ENCODE measurements at regions not wholly inside any gene's neighbourhood (a gene's known extent, or its start where the extent isn't known, plus 50 kb on each side); places are given as distances from the start of the nearest gene placed in this dataset.

DNA sequence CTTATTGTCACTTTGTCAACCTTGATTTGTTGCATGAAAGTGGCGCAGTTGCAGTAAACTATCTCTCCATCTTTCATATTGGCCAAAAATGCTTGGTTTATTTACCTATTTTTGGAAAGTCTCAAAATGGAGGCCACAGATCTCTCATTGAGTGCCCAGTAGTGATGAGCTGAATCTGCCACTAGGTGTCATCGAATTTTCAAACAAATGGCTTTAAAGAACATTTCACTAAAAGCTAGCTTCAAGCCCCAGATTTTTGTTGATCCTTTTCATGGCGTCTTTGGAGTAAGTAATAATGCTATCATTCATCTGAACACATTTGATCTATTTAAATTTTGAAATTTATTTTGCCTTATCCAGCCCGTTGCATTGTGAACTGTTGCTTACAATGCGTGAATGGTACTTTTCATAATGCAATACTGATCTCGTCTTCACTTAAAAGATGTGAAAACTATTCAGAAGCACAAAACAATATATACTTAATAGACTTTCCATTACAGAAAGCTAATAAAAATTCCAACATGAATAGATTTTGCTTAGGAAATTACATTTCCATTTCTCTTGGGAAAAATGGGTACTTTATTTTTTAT is 236.2 kb downstream of the DNAJB9 start:
- intact Hi-C loops (cut with DNase I) = no loop called here
- DNase-seq (ENCODE audit: missing footprints) (no peak), ATAC-seq (no peak)

GRCh38 chr7:108808549-108809266 is 239.0 kb downstream of the DNAJB9 start:
- DNase-seq (ENCODE audit: missing footprints) (no peak), ATAC-seq (no peak)
- intact Hi-C loops (cut with DNase I) = no loop called here

- intact Hi-C loops (cut with DNase I) = no loop called here
- DNase-seq (ENCODE audit: missing footprints) (no peak), ATAC-seq (no peak)
Observed at GRCh38 chr7:108809356-108809755, 239.7 kb downstream of the DNAJB9 start.

DNA sequence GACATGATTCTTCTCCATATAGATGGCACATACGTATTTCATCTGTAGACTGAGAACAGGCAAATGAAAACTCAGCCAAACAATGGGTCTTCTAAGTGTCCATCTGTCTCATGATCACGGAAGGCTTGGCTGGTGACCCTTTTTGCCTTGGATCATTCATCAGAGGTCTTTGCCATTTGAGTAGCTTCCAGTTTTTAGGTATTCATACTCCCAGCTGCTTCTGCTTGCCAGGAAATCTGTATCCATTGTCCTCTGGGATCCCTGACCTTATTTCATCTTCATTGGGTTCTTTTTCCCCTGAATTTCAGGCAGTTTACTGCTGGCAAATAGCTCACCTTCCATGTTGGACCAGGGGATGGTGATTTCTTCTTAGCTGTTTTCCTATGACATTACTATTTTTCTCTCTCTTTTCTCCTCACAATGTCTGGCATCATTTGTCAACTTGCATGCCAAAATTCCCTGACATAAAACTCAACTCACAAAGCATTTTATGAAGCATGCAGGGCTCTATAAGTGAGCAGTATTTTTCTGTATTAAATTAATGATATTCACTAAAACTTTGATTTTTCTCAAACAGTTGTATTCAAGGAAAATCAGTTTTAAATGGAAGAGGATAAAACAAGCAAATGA is 241.2 kb downstream of the DNAJB9 start:
- intact Hi-C loops (cut with DNase I) = no loop called here
- DNase-seq (ENCODE audit: missing footprints) = no peak
- no peak for ATAC-seq

DNA sequence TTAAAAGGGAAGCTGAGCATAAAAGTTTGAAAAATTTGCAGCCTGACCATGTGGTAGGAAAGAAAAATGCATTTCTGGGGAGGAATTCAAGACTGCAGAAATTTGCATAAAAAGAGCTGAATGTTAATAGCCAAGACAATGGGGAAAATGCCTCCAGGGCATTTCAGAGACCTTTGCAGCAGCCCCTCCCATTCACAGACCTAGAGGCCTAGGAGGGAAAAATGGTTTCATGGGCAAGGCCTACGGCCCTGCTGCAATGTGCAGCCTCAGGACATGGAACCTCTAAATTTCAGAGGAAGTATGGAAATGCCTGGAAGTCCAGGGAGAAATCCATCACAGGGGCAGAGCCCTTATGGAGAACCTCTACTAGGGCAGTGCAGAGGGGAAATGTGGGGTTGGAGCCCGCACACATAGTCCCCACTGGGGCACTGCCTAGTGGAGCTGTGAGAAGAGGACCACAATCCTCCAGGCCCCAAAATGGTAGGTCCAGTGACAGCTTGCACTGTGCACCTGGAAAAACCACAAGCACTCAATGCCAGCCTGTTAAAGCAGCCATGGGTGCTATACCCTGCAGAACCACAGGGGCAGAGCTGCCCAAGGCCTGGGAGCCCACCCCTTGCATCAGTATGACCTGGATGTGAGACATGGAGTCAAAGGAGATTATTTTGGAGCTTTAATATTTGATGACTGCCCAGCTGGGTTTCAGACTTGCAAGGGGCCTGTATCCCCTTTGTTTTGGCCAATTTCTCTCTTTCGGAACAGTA is 243.8 kb downstream of the DNAJB9 start:
- ATAC-seq = no peak
- intact Hi-C loops (cut with DNase I) = no loop called here
- no peak for DNase-seq (ENCODE audit: missing footprints)

GRCh38 chr7:108815815-108816214 is 246.1 kb downstream of the DNAJB9 start:
- DNase-seq (ENCODE audit: missing footprints) (no peak), ATAC-seq (no peak)
- intact Hi-C loops (cut with DNase I) = no loop called here

DNA sequence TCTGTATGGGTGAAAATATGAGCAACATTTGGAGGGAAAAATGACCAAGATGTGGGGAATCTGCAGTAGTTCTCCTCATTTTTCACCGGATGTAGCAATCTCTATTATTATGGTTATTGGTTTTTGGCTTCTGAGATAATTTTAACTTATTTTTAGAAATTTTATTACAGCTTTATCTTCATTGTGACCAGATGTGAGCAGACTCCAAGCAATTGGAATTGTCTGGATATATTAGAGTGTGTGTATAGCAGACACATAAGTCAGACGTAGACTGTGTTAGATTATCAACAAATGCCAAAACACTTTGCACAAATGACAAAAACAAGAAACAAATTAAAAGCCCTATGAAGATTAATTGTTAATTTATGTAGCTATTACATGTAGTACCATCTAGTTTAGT is 249.1 kb downstream of the DNAJB9 start:
- intact Hi-C loops (cut with DNase I) = no loop called here
- ATAC-seq (no peak), DNase-seq (ENCODE audit: missing footprints) (no peak)

GRCh38 chr7:108824840-108825580 is 255.3 kb downstream of the DNAJB9 start:
- intact Hi-C loops (cut with DNase I) = no loop called here
- ATAC-seq = peak; percentile 62
- peak; percentile 51 for DNase-seq (ENCODE audit: missing footprints)

DNA sequence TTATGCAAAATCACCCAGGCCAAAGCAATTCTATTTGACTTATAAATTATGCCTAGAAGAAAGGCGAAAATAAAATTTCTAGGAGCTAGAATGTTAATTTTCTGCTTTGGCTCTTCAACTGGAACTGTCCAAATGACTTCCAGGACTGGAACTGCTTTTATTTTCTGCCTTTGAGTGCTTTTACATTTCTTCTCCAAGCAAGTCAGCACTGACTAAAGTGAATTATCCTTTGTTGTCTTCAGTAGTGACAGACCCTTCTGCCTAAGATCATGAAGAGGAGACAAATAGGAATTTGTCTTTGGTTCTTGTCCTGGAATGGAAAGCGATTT is 255.9 kb downstream of the DNAJB9 start:
- intact Hi-C loops (cut with DNase I) = no loop called here
- DNase-seq (ENCODE audit: missing footprints) (no peak), ATAC-seq (no peak)

DNA sequence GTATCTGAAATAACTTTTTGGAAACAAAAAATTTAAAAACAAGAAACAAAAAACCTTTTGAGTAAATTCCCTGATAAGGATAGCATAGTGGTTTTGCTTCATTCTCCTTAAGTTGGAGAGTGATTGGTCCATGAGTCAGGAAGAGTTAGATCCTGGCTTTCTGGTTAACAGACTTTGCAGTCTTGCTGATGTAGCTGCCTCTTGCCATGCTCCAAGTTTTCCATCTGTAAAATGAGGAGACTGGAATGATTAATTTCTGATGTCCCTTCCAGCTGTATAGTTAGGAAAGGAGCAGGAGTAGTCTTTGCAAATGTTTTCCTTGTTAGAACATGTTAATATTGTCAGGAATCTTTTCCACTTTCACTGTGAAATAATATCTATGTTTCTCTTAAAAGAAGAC is 266.6 kb downstream of the DNAJB9 start:
- DNase-seq (ENCODE audit: missing footprints) = no peak
- intact Hi-C loops (cut with DNase I) = no loop called here
- ATAC-seq = no peak

DNA sequence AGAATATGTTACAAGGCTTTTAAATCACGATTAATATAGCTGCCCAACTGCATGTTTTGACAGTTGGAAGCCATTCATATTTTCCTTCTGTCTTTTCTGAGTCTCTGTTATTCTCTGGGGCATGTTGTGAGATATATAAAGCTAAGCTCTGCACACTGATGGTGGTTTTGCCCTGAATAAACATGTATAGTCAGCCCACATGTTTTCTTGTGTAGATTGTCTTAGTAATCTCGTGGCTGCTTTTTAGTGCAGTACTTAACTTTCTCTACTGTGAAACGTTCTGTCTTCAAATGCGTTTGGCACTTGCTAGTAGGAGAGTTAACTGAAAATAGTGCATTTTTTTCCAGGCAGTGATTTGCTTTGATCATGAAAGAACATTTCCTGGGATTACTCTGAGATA is 268.5 kb downstream of the DNAJB9 start:
- ATAC-seq = no peak
- DNase-seq (ENCODE audit: missing footprints) = no peak
- intact Hi-C loops (cut with DNase I) = no loop called here

DNA sequence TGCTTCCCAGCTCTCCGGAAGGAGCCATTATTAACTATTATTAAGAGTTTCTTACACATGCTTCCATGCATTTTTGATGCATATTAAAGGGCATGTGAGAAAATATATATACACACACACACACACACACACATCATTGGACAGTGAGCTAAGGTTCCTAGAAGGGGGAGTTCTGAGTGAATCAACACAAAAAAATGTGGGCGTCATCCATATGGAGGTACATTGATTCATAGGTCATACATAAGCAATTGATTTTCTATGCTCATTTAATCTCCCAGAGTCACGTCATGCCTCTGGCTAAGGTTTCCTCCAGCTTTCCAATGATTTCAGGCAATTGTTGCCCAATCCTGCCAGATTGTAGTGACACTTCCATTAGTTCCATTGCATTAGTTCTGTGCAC is 269.4 kb downstream of the DNAJB9 start:
- ATAC-seq = no peak
- no peak for DNase-seq (ENCODE audit: missing footprints)
- intact Hi-C loops (cut with DNase I) = no loop called here

- intact Hi-C loops (cut with DNase I) = no loop called here
- ATAC-seq (no peak), DNase-seq (ENCODE audit: missing footprints) (no peak)
Observed at GRCh38 chr7:108845951-108846350, 276.3 kb downstream of the DNAJB9 start.

- no peak for DNase-seq (ENCODE audit: missing footprints)
- intact Hi-C loops (cut with DNase I) = no loop called here
Observed at GRCh38 chr7:108846471-108846870, 276.8 kb downstream of the DNAJB9 start.

GRCh38 chr7:108848486-108848885 is 278.8 kb downstream of the DNAJB9 start:
- intact Hi-C loops (cut with DNase I) = no loop called here
- no peak for DNase-seq (ENCODE audit: missing footprints)
- no peak for ATAC-seq

More at GRCh38 chr7:108846471-108846870, 276.8 kb downstream of the DNAJB9 start:
- no peak for ATAC-seq

- DNase-seq (ENCODE audit: missing footprints) = no peak
- no peak for ATAC-seq
- intact Hi-C loops (cut with DNase I) = no loop called here
Observed at GRCh38 chr7:108860615-108861014, 290.9 kb downstream of the DNAJB9 start.

GRCh38 chr7:108861071-108861470 is 291.4 kb downstream of the DNAJB9 start:
- no peak for DNase-seq (ENCODE audit: missing footprints)
- intact Hi-C loops (cut with DNase I) = no loop called here
- no peak for ATAC-seq

DNA sequence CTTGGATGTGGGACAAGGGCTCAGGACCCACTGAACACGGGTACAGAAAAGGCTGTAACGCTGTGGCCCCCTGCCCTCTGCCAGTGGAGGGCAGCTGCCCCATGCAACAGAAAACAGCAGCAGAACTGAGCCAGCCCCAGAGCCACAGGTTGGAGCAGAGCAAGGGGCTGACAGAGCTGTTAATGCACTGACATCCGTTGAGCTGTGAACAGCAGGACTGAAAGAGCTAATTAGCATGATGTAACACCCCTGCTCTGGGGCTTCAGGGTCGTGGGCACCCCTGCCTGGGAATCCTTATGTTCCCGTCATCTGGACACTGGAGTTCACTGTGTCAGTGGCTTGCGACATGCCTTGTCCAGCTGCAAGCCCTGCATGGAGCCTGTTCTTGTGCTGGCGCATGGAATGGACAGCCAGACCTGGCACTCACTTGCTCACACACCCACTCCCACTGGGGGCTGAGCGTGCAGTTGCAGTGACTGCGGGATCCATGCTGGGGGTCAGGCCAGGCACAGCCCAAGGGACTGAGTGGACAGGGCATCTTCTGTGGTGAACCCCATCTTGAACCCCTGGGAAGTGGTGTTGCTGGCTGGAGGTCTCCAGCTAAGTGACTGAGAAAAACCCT is 293.7 kb downstream of the DNAJB9 start:
- ATAC-seq = no peak
- no peak for DNase-seq (ENCODE audit: missing footprints)
- intact Hi-C loops (cut with DNase I) = no loop called here

DNA sequence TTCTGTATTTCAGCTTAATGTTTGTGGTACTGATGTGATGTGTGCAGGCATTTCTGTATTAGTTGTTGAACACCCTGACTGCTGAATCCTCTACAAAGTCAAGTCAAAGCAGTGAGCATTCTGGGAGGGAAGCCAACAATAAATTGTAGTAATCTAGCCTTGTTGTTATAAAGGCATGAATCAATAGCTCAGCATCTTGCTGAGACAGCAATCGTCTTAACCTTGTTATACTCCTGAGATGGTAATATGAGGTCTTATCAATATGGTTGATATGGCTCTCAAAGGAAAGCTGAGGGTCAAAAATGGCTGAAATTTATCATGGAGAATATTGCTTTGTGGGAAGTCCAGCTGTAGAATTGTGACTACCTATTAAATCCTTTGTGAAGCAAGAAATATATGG is 299.4 kb downstream of the DNAJB9 start:
- DNase-seq (ENCODE audit: missing footprints) = no peak
- no peak for ATAC-seq
- intact Hi-C loops (cut with DNase I) = no loop called here
